Neural progenitor cell (in vitro differentiated cells): ENCODE measurements at regions not wholly inside any gene's neighbourhood (a gene's known extent, or its start where the extent isn't known, plus 50 kb on each side); places are given as distances from the start of the nearest gene placed in this dataset.

Experiments used
- CTCF ChIP-seq: fragments of 200-600 bp; sonication (generic); IDR thresholded peaks from 2 replicates; pipeline ENCODE4 v1.5.1; 2017; ENCODE audit warnings: antibody characterized with exemption, mild to moderate bottlenecking
- EZH2 ChIP-seq: fragments of 200-600 bp; sonication (generic); IDR thresholded peaks from 2 replicates; pipeline ENCODE4 v1.6.1; 2017; ENCODE audit warnings: antibody characterized with exemption, mild to moderate bottlenecking, moderate library complexity
- EZH2phosphoT487 ChIP-seq: fragments of 200-600 bp; sonication (generic); IDR thresholded peaks from 2 replicates; pipeline ENCODE4 v1.6.1; 2017; ENCODE audit warnings: antibody characterized with exemption

DNA sequence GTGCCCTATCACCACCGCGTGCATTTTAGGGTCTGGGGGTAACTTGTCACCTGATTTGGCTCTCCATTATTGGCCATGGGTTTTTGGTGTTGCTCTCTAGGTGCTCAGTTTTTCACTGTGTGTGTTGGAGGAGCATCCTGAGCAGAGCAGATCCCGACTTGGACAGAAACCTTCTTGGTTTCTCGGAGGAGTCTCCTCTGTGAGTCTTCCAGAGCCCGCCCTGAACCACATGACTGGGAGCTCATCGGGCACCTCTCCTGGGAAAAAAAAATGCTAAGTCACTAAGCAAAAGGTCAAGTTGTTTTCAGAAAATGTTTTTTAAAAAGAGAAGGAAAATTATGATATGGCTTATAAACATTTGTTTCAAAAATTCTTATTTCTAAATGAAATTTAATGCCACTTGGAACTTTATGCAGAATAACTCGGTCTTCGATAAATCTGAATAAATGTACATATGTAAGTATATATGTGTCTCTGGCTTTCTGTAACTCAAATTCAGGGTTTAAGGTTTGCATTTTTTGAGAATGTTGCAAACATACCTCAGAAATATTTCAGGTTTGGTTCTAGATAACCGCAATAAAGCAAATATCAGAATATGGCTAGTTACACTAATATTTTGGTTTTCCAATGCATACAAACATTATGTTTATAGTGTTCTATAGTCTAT, 255.2 kb downstream of the AUH start:
- TF ChIP-seq CTCF = no peak
- TF ChIP-seq EZH2 = no peak
- TF ChIP-seq EZH2phosphoT487 = no peak
